T-helper 2 cell treated with Interferon-gamma antibody and Interleukin-4, amounts not matched to agents 5 μg/mL and 100 μg/mL, for 36 hours (primary cell): ENCODE measurements at regions not wholly inside any gene's neighbourhood (a gene's known extent, or its start where the extent isn't known, plus 50 kb on each side); places are given as distances from the start of the nearest gene placed in this dataset.

Experiments
- DNase-seq: peaks from one replicate; pipeline ENCODE4 v3.0.0; 2021; ENCODE audit warnings: low spot score
- H3K27ac Mint-ChIP-seq: one replicate; pipeline ENCODE4 v1.8.0; 2021; ENCODE audit warnings: mild to moderate bottlenecking, mixed read lengths
- H3K27me3 Mint-ChIP-seq: one replicate; pipeline ENCODE4 v1.8.0; 2021; ENCODE audit warnings: low read depth, mixed read lengths
- H3K36me3 Mint-ChIP-seq: one replicate; pipeline ENCODE4 v1.8.0; 2021; ENCODE audit warnings: low read depth, mixed read lengths
- H3K4me1 Mint-ChIP-seq: one replicate; pipeline ENCODE4 v1.8.0; 2021; ENCODE audit warnings: low read depth, mixed read lengths
- H3K4me3 Mint-ChIP-seq: one replicate; pipeline ENCODE4 v1.8.0; 2022; ENCODE audit warnings: mild to moderate bottlenecking, moderate library complexity, mixed read lengths
- H3K9me3 Mint-ChIP-seq: one replicate; pipeline ENCODE4 v1.8.0; 2021; ENCODE audit warnings: mixed read lengths

- Mint-ChIP-seq H3K27ac (no peak overlapping the region), H3K4me3 (no peak overlapping the region), H3K9me3 (no peaks in the 10 kb centered on the region)
These were observed 171.3 kb upstream of the FAM78B start for GRCh38 chr1:166338105-166338504.

GRCh38 chr1:166340709-166341108 is 173.9 kb upstream of the FAM78B start:
- Mint-ChIP-seq H3K9me3 (no peaks in the 10 kb centered on the region), H3K4me3 (no peak overlapping the region), H3K36me3 (no peaks in the 10 kb centered on the region), H3K27ac (no peak overlapping the region), H3K27me3 (no peaks in the 10 kb centered on the region), H3K4me1 (no peaks in the 10 kb centered on the region)
- no peak for DNase-seq

More at GRCh38 chr1:166338105-166338504, 171.3 kb upstream of the FAM78B start:
- no peak for DNase-seq
- Mint-ChIP-seq H3K27me3 (no peaks in the 10 kb centered on the region), H3K36me3 (no peaks in the 10 kb centered on the region), H3K4me1 (no peaks in the 10 kb centered on the region)

- H3K27ac Mint-ChIP-seq: no peak overlapping the region
- H3K4me3 Mint-ChIP-seq: no peak overlapping the region
- no peaks in the 10 kb centered on the region for H3K4me1 Mint-ChIP-seq
- no peaks in the 10 kb centered on the region for H3K27me3 Mint-ChIP-seq
- H3K9me3 Mint-ChIP-seq: no peaks in the 10 kb centered on the region
- no peak for DNase-seq
- no peaks in the 10 kb centered on the region for H3K36me3 Mint-ChIP-seq
These were observed 176.5 kb upstream of the FAM78B start for GRCh38 chr1:166343276-166343675.

GRCh38 chr1:166350490-166350889 is 183.7 kb upstream of the FAM78B start:
- H3K4me1 Mint-ChIP-seq: no peaks in the 10 kb centered on the region

GRCh38 chr1:166351676-166352075 is 184.9 kb upstream of the FAM78B start:
- Mint-ChIP-seq H3K4me3 (no peak overlapping the region), H3K9me3 (no peaks in the 10 kb centered on the region), H3K27ac (no peak overlapping the region), H3K36me3 (no peaks in the 10 kb centered on the region), H3K27me3 (no peaks in the 10 kb centered on the region), H3K4me1 (no peaks in the 10 kb centered on the region)
- DNase-seq: no peak

More at GRCh38 chr1:166350490-166350889, 183.7 kb upstream of the FAM78B start:
- no peak overlapping the region for H3K27ac Mint-ChIP-seq
- H3K9me3 Mint-ChIP-seq: no peaks in the 10 kb centered on the region
- H3K27me3 Mint-ChIP-seq: no peaks in the 10 kb centered on the region
- H3K4me3 Mint-ChIP-seq: no peak overlapping the region
- H3K36me3 Mint-ChIP-seq: no peaks in the 10 kb centered on the region
- DNase-seq: no peak

- H3K9me3 Mint-ChIP-seq: no peaks in the 10 kb centered on the region
- DNase-seq: no peak
- H3K27me3 Mint-ChIP-seq: no peaks in the 10 kb centered on the region
- H3K4me3 Mint-ChIP-seq: no peak overlapping the region
- H3K4me1 Mint-ChIP-seq: no peaks in the 10 kb centered on the region
- H3K36me3 Mint-ChIP-seq: no peaks in the 10 kb centered on the region
- H3K27ac Mint-ChIP-seq: no peak overlapping the region
These were observed 186.4 kb upstream of the FAM78B start for GRCh38 chr1:166353213-166353612.

GRCh38 chr1:166354406-166354805 is 187.6 kb upstream of the FAM78B start:
- Mint-ChIP-seq H3K27ac (no peak overlapping the region), H3K4me1 (no peaks in the 10 kb centered on the region), H3K4me3 (no peak overlapping the region), H3K36me3 (no peaks in the 10 kb centered on the region), H3K9me3 (no peaks in the 10 kb centered on the region), H3K27me3 (no peaks in the 10 kb centered on the region)
- DNase-seq: no peak

GRCh38 chr1:166365081-166365480 is 198.3 kb upstream of the FAM78B start:
- H3K36me3 Mint-ChIP-seq: no peaks in the 10 kb centered on the region

GRCh38 chr1:166368030-166368429 is 201.2 kb upstream of the FAM78B start:
- Mint-ChIP-seq H3K27me3 (no peaks in the 10 kb centered on the region), H3K9me3 (no peaks in the 10 kb centered on the region), H3K4me3 (no peak overlapping the region), H3K4me1 (no peaks in the 10 kb centered on the region), H3K36me3 (no peaks in the 10 kb centered on the region), H3K27ac (no peak overlapping the region)
- no peak for DNase-seq

More at GRCh38 chr1:166365081-166365480, 198.3 kb upstream of the FAM78B start:
- no peak for DNase-seq
- H3K9me3 Mint-ChIP-seq: no peaks in the 10 kb centered on the region
- no peak overlapping the region for H3K4me3 Mint-ChIP-seq
- no peaks in the 10 kb centered on the region for H3K4me1 Mint-ChIP-seq
- H3K27ac Mint-ChIP-seq: no peak overlapping the region
- no peaks in the 10 kb centered on the region for H3K27me3 Mint-ChIP-seq

GRCh38 chr1:166377896-166378295 is 211.1 kb upstream of the FAM78B start:
- H3K36me3 Mint-ChIP-seq: no peaks in the 10 kb centered on the region
- no peak overlapping the region for H3K27ac Mint-ChIP-seq
- peaks cover 3% of the 10 kb centered on the region for H3K4me1 Mint-ChIP-seq
- H3K9me3 Mint-ChIP-seq: no peaks in the 10 kb centered on the region
- H3K4me3 Mint-ChIP-seq: no peak overlapping the region
- peaks cover 3% of the 10 kb centered on the region for H3K27me3 Mint-ChIP-seq
- no peak for DNase-seq

GRCh38 chr1:166378805-166379204 is 212.0 kb upstream of the FAM78B start:
- Mint-ChIP-seq H3K4me3 (no peak overlapping the region), H3K27me3 (peaks cover 3% of the 10 kb centered on the region), H3K4me1 (peaks cover 3% of the 10 kb centered on the region), H3K36me3 (no peaks in the 10 kb centered on the region), H3K9me3 (no peaks in the 10 kb centered on the region), H3K27ac (no peak overlapping the region)
- no peak for DNase-seq

- no peak for DNase-seq
- Mint-ChIP-seq H3K9me3 (no peaks in the 10 kb centered on the region), H3K27me3 (peaks cover 3% of the 10 kb centered on the region), H3K27ac (no peak overlapping the region), H3K36me3 (no peaks in the 10 kb centered on the region), H3K4me1 (peaks cover 4% of the 10 kb centered on the region), H3K4me3 (no peak overlapping the region)
These were observed 212.6 kb upstream of the FAM78B start for GRCh38 chr1:166379447-166379846.

GRCh38 chr1:166383137-166383536 is 216.3 kb upstream of the FAM78B start:
- no peaks in the 10 kb centered on the region for H3K36me3 Mint-ChIP-seq
- H3K27me3 Mint-ChIP-seq: peaks cover 2% of the 10 kb centered on the region
- DNase-seq: no peak
- no peaks in the 10 kb centered on the region for H3K9me3 Mint-ChIP-seq
- no peak overlapping the region for H3K27ac Mint-ChIP-seq
- H3K4me1 Mint-ChIP-seq: peaks cover 2% of the 10 kb centered on the region
- no peak overlapping the region for H3K4me3 Mint-ChIP-seq

- no peak for DNase-seq
- no peak overlapping the region for H3K27ac Mint-ChIP-seq
- no peak overlapping the region for H3K4me3 Mint-ChIP-seq
- peaks cover 2% of the 10 kb centered on the region for H3K4me1 Mint-ChIP-seq
- no peaks in the 10 kb centered on the region for H3K9me3 Mint-ChIP-seq
- H3K27me3 Mint-ChIP-seq: peaks cover 3% of the 10 kb centered on the region
- H3K36me3 Mint-ChIP-seq: no peaks in the 10 kb centered on the region
These were observed 217.0 kb upstream of the FAM78B start for GRCh38 chr1:166383635-166384346.

- Mint-ChIP-seq H3K27me3 (peaks cover 3% of the 10 kb centered on the region), H3K9me3 (no peaks in the 10 kb centered on the region), H3K36me3 (no peaks in the 10 kb centered on the region), H3K4me1 (peaks cover 2% of the 10 kb centered on the region), H3K27ac (no peak overlapping the region), H3K4me3 (no peak overlapping the region)
- no peak for DNase-seq
These were observed 218.1 kb upstream of the FAM78B start for GRCh38 chr1:166384948-166385347.
